NCI-H82 (cell line): ENCODE measurements at regions not wholly inside any gene's neighbourhood (a gene's known extent, or its start where the extent isn't known, plus 50 kb on each side); places are given as distances from the start of the nearest gene placed in this dataset.

Experiments used
- DNase-seq: peaks from one replicate; lab custom pipeline; 2025; lab: John Stamatoyannopoulos, UW

GRCh38 chr3:124277144-124277890, 285.4 kb upstream of the ROPN1 start:
- no peak for DNase-seq

- peak; percentile 72 for DNase-seq
These were observed 289.8 kb upstream of the ROPN1 start for GRCh38 chr3:124281453-124282316.

- DNase-seq: no peak
These were observed 291.1 kb upstream of the ROPN1 start for GRCh38 chr3:124282751-124283651.

- DNase-seq: no peak
These were observed 291.7 kb upstream of the ROPN1 start for GRCh38 chr3:124283652-124284023.

- peak; percentile 28 for DNase-seq
These were observed 297.1 kb upstream of the ROPN1 start for GRCh38 chr3:124288996-124289395.

GRCh38 chr3:124291008-124291407, 299.1 kb upstream of the ROPN1 start:
- no peak for DNase-seq

- no peak for DNase-seq
These were observed 300.4 kb upstream of the ROPN1 start for GRCh38 chr3:124292329-124292728.

GRCh38 chr3:124293584-124293983, 301.7 kb upstream of the ROPN1 start:
- no peak for DNase-seq

GRCh38 chr3:124295362-124295761, 303.4 kb upstream of the ROPN1 start:
- no peak for DNase-seq

GRCh38 chr3:124296406-124296805, 304.5 kb upstream of the ROPN1 start:
- DNase-seq: peak; percentile 47

GRCh38 chr3:124297062-124297980, 305.4 kb upstream of the ROPN1 start:
- peak; percentile 86 for DNase-seq

GRCh38 chr3:124298301-124298700, 306.4 kb upstream of the ROPN1 start:
- DNase-seq: no peak

- DNase-seq: peak; percentile 63
These were observed 307.0 kb upstream of the ROPN1 start for GRCh38 chr3:124298951-124299350.

GRCh38 chr3:124299831-124300230, 307.9 kb upstream of the ROPN1 start:
- DNase-seq: no peak

- no peak for DNase-seq
These were observed 308.5 kb upstream of the ROPN1 start for GRCh38 chr3:124300416-124300815.

- peak; percentile 34 for DNase-seq
These were observed 311.5 kb upstream of the ROPN1 start for GRCh38 chr3:124303305-124303910.

- DNase-seq: no peak
These were observed 314.7 kb upstream of the ROPN1 start for GRCh38 chr3:124306665-124307064.

GRCh38 chr3:124313621-124314020, 321.7 kb upstream of the ROPN1 start:
- no peak for DNase-seq

GRCh38 chr3:124315215-124316033, 323.5 kb upstream of the ROPN1 start:
- DNase-seq: no peak

GRCh38 chr3:124316034-124316287, 324.0 kb upstream of the ROPN1 start:
- no peak for DNase-seq
